ENCODE measurements at regions not wholly inside any gene's neighbourhood (a gene's known extent, or its start where the extent isn't known, plus 50 kb on each side); places are given as distances from the start of the nearest gene placed in this dataset.
"Not testable (repeated sequence)": the region's sequence is repeated elsewhere in the genome, so short reads cannot be mapped to it uniquely, and the experiment has no call there.

DNA sequence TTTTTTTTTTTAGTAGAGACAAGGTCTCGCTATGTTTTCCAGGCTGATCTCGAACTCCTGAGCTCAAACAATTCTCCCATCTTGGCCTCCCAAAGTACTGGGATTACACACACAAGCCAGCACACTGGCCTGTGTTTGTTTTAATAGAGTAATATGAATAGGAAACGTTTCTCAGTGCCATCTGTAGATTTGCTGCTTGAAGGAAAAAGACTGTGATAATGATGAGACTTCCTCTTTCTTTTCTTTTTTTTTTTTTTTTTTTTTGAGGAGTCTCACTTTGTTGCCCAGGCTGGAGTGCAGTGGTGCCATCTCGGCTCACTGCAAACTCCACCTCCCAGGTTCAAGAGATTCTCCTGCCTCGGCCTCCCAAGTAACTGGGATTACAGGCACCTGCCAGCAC is 74.7 kb upstream of the ATL2 start:
- H3K4me1 Mint-ChIP-seq (ENCODE audit: low read depth); H3K4me3 Mint-ChIP-seq; H3K27ac Mint-ChIP-seq; H3K9me3 Mint-ChIP-seq; DNase-seq (ENCODE audit: low spot score); H3K36me3 Mint-ChIP-seq (ENCODE audit: low read depth): not testable (repeated sequence)
- peaks cover 14% of the 10 kb centered on the region for H3K27me3 Mint-ChIP-seq (ENCODE audit: low read depth)

DNA sequence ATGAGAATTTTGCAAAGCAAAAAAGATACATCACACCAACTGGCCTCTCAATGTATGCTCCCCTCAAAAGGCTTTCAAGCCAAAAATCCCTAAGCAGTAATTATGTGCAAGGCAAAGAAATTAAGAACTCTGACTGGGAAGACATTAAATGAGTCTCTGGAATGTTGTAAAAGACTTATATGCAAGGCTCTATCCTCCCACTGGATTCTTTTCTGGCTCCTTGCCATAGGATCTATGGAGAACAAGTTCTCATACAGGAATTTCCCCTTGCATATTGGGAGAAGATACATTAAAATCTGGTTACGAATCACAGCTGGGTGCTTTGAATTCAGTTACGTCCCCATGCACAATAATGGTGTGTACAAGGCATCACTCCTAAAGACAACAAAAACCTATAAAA is 73.4 kb upstream of the ATL2 start:
- no peak overlapping the region for H3K4me3 Mint-ChIP-seq
- no peak for DNase-seq (ENCODE audit: low spot score)
- H3K36me3 Mint-ChIP-seq (ENCODE audit: low read depth): no peaks in the 10 kb centered on the region
- H3K27ac Mint-ChIP-seq: no peak overlapping the region
- no peaks in the 10 kb centered on the region for H3K9me3 Mint-ChIP-seq
- no peaks in the 10 kb centered on the region for H3K4me1 Mint-ChIP-seq (ENCODE audit: low read depth)
- H3K27me3 Mint-ChIP-seq (ENCODE audit: low read depth): peaks cover 8% of the 10 kb centered on the region

- Mint-ChIP-seq H3K36me3 (ENCODE audit: low read depth) (no peaks in the 10 kb centered on the region), H3K27me3 (ENCODE audit: low read depth) (peaks cover 11% of the 10 kb centered on the region), H3K27ac (no peak overlapping the region), H3K4me1 (ENCODE audit: low read depth) (no peaks in the 10 kb centered on the region), H3K9me3 (no peaks in the 10 kb centered on the region), H3K4me3 (no peak overlapping the region)
- DNase-seq (ENCODE audit: low spot score): no peak
These were observed 71.8 kb upstream of the ATL2 start for GRCh38 chr2:38448692-38449410.

GRCh38 chr2:38446906-38447561 is 70.0 kb upstream of the ATL2 start:
- Mint-ChIP-seq H3K9me3 (no peaks in the 10 kb centered on the region), H3K4me1 (ENCODE audit: low read depth) (no peaks in the 10 kb centered on the region), H3K27ac (no peak overlapping the region)

GRCh38 chr2:38446418-38446817 is 69.3 kb upstream of the ATL2 start:
- no peaks in the 10 kb centered on the region for H3K9me3 Mint-ChIP-seq
- H3K4me1 Mint-ChIP-seq (ENCODE audit: low read depth): no peaks in the 10 kb centered on the region
- H3K27me3 Mint-ChIP-seq (ENCODE audit: low read depth): peaks cover 29% of the 10 kb centered on the region
- no peak overlapping the region for H3K4me3 Mint-ChIP-seq
- H3K27ac Mint-ChIP-seq: no peak overlapping the region
- no peak for DNase-seq (ENCODE audit: low spot score)
- H3K36me3 Mint-ChIP-seq (ENCODE audit: low read depth): no peaks in the 10 kb centered on the region

More at GRCh38 chr2:38446906-38447561, 70.0 kb upstream of the ATL2 start:
- H3K36me3 Mint-ChIP-seq (ENCODE audit: low read depth): no peaks in the 10 kb centered on the region
- no peak overlapping the region for H3K4me3 Mint-ChIP-seq
- DNase-seq (ENCODE audit: low spot score): no peak
- H3K27me3 Mint-ChIP-seq (ENCODE audit: low read depth): peaks cover 23% of the 10 kb centered on the region

DNA sequence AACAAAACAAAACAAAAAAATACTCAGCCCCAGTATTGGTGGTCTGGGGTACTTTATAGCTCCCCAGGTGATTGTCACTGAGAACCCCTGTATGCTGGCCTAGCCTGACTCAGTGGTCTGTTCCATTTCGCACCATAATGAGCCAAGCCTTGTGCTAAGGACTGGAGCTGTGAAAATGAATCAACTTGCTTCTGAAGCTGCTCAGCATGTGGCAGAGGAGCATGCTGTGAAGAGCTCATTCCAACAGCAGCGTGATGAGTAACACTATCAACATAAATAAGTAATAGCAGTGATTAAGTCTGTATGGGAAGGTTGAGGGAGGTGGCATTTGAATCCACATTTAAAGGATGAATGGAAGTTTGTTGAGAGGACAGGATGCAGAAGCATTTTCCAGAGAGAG is 67.2 kb upstream of the ATL2 start:
- no peak for DNase-seq (ENCODE audit: low spot score)
- Mint-ChIP-seq H3K4me3 (no peak overlapping the region), H3K9me3 (no peaks in the 10 kb centered on the region), H3K4me1 (ENCODE audit: low read depth) (no peaks in the 10 kb centered on the region), H3K27me3 (ENCODE audit: low read depth) (peaks cover 37% of the 10 kb centered on the region), H3K27ac (no peak overlapping the region), H3K36me3 (ENCODE audit: low read depth) (no peaks in the 10 kb centered on the region)

GRCh38 chr2:38442643-38443541 is 65.8 kb upstream of the ATL2 start:
- Mint-ChIP-seq H3K4me1 (ENCODE audit: low read depth) (peaks cover 4% of the 10 kb centered on the region), H3K27ac (no peak overlapping the region)

GRCh38 chr2:38441346-38441745 is 64.3 kb upstream of the ATL2 start:
- Mint-ChIP-seq H3K9me3 (no peaks in the 10 kb centered on the region), H3K36me3 (ENCODE audit: low read depth) (no peaks in the 10 kb centered on the region), H3K27ac (no peak overlapping the region), H3K4me3 (no peak overlapping the region), H3K4me1 (ENCODE audit: low read depth) (peaks cover 4% of the 10 kb centered on the region), H3K27me3 (ENCODE audit: low read depth) (peaks cover 35% of the 10 kb centered on the region)
- no peak for DNase-seq (ENCODE audit: low spot score)

More at GRCh38 chr2:38442643-38443541, 65.8 kb upstream of the ATL2 start:
- DNase-seq (ENCODE audit: low spot score): no peak
- H3K4me3 Mint-ChIP-seq: no peak overlapping the region
- H3K27me3 Mint-ChIP-seq (ENCODE audit: low read depth): peaks cover 37% of the 10 kb centered on the region
- no peaks in the 10 kb centered on the region for H3K36me3 Mint-ChIP-seq (ENCODE audit: low read depth)
- no peaks in the 10 kb centered on the region for H3K9me3 Mint-ChIP-seq

DNA sequence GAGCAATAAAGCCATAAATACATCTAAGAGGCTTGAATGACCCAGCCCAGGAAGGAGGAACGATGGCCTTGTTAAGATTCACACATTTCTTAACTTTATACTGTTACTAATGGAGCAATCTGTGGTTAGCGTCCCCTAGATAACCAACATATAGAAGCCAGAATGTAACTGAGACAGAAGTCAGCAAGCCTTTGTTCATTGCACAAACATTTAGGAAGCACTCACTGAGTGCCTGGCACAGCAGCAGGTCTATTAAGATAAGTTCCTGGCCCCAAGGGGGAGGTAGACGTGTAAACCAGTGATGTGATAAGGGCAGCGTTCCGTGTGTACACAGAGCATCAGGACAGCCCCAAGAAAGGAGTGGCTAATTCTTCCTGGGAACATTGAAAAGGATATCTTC is 63.6 kb upstream of the ATL2 start:
- Mint-ChIP-seq H3K27ac (no peak overlapping the region), H3K36me3 (ENCODE audit: low read depth) (no peaks in the 10 kb centered on the region), H3K9me3 (no peaks in the 10 kb centered on the region), H3K4me3 (no peak overlapping the region), H3K4me1 (ENCODE audit: low read depth) (peaks cover 4% of the 10 kb centered on the region), H3K27me3 (ENCODE audit: low read depth) (peaks cover 37% of the 10 kb centered on the region)
- DNase-seq (ENCODE audit: low spot score): no peak

DNA sequence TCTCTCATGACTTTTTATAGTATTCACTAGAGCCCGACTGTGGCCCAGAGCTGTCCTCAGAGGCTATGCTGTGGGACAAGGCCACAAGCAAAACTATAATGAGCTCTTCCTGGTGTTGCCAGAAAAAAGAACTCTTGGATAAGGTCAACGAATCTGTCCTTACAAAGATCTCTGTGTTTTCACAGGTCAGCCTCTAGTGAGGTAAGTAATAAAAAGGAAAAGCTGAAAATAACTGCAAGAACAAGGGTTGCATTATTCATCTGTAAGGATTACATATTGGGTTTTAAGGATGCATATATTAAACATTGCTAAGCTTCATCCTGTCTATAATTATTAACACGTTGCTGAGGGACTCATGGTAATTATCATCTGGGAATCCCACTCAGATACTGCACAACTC is 62.8 kb upstream of the ATL2 start:
- DNase-seq (ENCODE audit: low spot score): no peak
- Mint-ChIP-seq H3K27me3 (ENCODE audit: low read depth) (peaks cover 37% of the 10 kb centered on the region), H3K27ac (no peak overlapping the region), H3K36me3 (ENCODE audit: low read depth) (no peaks in the 10 kb centered on the region), H3K4me3 (no peak overlapping the region), H3K4me1 (ENCODE audit: low read depth) (peaks cover 4% of the 10 kb centered on the region), H3K9me3 (no peaks in the 10 kb centered on the region)

- no peaks in the 10 kb centered on the region for H3K36me3 Mint-ChIP-seq (ENCODE audit: low read depth)
- H3K4me1 Mint-ChIP-seq (ENCODE audit: low read depth): peaks cover 4% of the 10 kb centered on the region
- DNase-seq (ENCODE audit: low spot score): no peak
- H3K27me3 Mint-ChIP-seq (ENCODE audit: low read depth): peaks cover 39% of the 10 kb centered on the region
- no peaks in the 10 kb centered on the region for H3K9me3 Mint-ChIP-seq
- no peak overlapping the region for H3K4me3 Mint-ChIP-seq
- H3K27ac Mint-ChIP-seq: no peak overlapping the region
These were observed 62.0 kb upstream of the ATL2 start for GRCh38 chr2:38438883-38439612.

- Mint-ChIP-seq H3K9me3 (no peaks in the 10 kb centered on the region), H3K4me3 (no peak overlapping the region), H3K27ac (no peak overlapping the region), H3K27me3 (ENCODE audit: low read depth) (peaks cover 34% of the 10 kb centered on the region), H3K4me1 (ENCODE audit: low read depth) (peaks cover 4% of the 10 kb centered on the region), H3K36me3 (ENCODE audit: low read depth) (no peaks in the 10 kb centered on the region)
- no peak for DNase-seq (ENCODE audit: low spot score)
These were observed 61.2 kb upstream of the ATL2 start for GRCh38 chr2:38438133-38438882.

- Mint-ChIP-seq H3K4me3 (no peak overlapping the region), H3K9me3 (no peaks in the 10 kb centered on the region)
These were observed 59.2 kb upstream of the ATL2 start for GRCh38 chr2:38436227-38436664.

More at GRCh38 chr2:38436227-38436664, 59.2 kb upstream of the ATL2 start:
- H3K27ac Mint-ChIP-seq: no peak overlapping the region
- peaks cover 22% of the 10 kb centered on the region for H3K27me3 Mint-ChIP-seq (ENCODE audit: low read depth)
- H3K36me3 Mint-ChIP-seq (ENCODE audit: low read depth): no peaks in the 10 kb centered on the region
- H3K4me1 Mint-ChIP-seq (ENCODE audit: low read depth): peaks cover 4% of the 10 kb centered on the region
- no peak for DNase-seq (ENCODE audit: low spot score)

Measured in T-helper 2 cell treated with Interferon-gamma antibody and Interleukin-4, amounts not matched to agents 5 μg/mL and 100 μg/mL, for 36 hours (primary cell).